Esophagus muscularis mucosa (tissue), 4 donors: ENCODE measurements at regions not wholly inside any gene's neighbourhood (a gene's known extent, or its start where the extent isn't known, plus 50 kb on each side); places are given as distances from the start of the nearest gene placed in this dataset.

Source experiments
- DNase-seq: peaks from one replicate; pipeline ENCODE4 v3.0.0-alpha.2; 2017; ENCODE audit errors: extremely low spot score
- H3K27ac ChIP-seq, 4 donors: fragments of 200-600 bp; sonication (generic); replicated peaks in 1 of 4; 1 replicate in 3 of 4; 2 replicates in 1 of 4; pipeline ENCODE4 v1.5.1; 2016 to 2019; ENCODE audit warnings: mild to moderate bottlenecking in 1 of 4
- H3K27me3 ChIP-seq, 4 donors: fragments of 200-600 bp; sonication (generic); one replicate each; pipeline versions ENCODE4 v1.5.1 to v1.6.0; 2016 to 2019
- H3K36me3 ChIP-seq, 4 donors: fragments of 200-600 bp; sonication (generic); one replicate each; pipeline ENCODE4 v1.5.1; 2016 to 2019
- H3K4me1 ChIP-seq, 4 donors: fragments of 200-600 bp; sonication (generic); one replicate each; pipeline ENCODE4 v1.5.1; 2016 to 2019
- H3K4me3 ChIP-seq, 4 donors: fragments of 200-600 bp; sonication (generic); 1 replicate in 2 of 4; 2 replicates in 2 of 4; pipeline ENCODE4 v1.5.1; 2016 to 2019; ENCODE audit warnings: mild to moderate bottlenecking in 4 of 4, moderate library complexity in 1 of 4
- H3K9me3 ChIP-seq, 4 donors: fragments of 200-600 bp; sonication (generic); 1 replicate in 3 of 4; 2 replicates in 1 of 4; pipeline ENCODE4 v1.5.1; 2016 to 2019
- EP300 ChIP-seq: sonication (generic); formaldehyde crosslinking; IDR thresholded peaks from one replicate; pipeline ENCODE4 v1.6.1; 2017; ENCODE audit warnings: antibody characterized with exemption
- POLR2A ChIP-seq: fragments of 450-650 bp; IDR thresholded peaks from one replicate; pipeline ENCODE4 v1.6.1; 2017; ENCODE audit warnings: antibody characterized with exemption, moderate library complexity, mild to moderate bottlenecking, low read depth
- POLR2AphosphoS5 ChIP-seq, 2 donors: sonication (generic); formaldehyde crosslinking; IDR thresholded peaks; one replicate each; pipeline ENCODE4 v1.6.1; 2017; ENCODE audit warnings: antibody characterized with exemption in 2 of 2
- WGBS: methylation state at CpG from one replicate; pipeline ENCODE4 v1.1.5; 2018; 5-methylcytosine and 5-hydroxymethylcytosine counted together
- intact Hi-C: fragments of 100-400 bp; cut with DNase I; formaldehyde crosslinking; loops from one replicate; pipeline ENCODE4 v1.15.1; 2023
- TF ChIP-seq, protein P1 (sequence below), 3 experiments: fragments of 200-600 bp in 2 of 3; fragments of 450-650 bp in 1 of 3; sonication (generic) in 2 of 3; IDR thresholded peaks; one replicate each; pipeline ENCODE4 v1.5.1; 2017 to 2019; ENCODE audit warnings: antibody characterized with exemption in 3 of 3, mild to moderate bottlenecking in 2 of 3, moderate library complexity in 1 of 3

GRCh38 chr10:9910446-9910845 lies 1107.2 kb upstream of the CELF2 start:
- H3K36me3 ChIP-seq = no peaks in the 10 kb centered on the region
- no peak for DNase-seq
- H3K9me3 ChIP-seq = peaks cover 0 to 9% (median 3%) of the 10 kb centered on the region in 4 donors
- no peak overlapping the region for H3K4me3 ChIP-seq
- WGBS = 43% methylated on average over 1 of the region's 1 CpG
- TF ChIP-seq, protein P1, sequence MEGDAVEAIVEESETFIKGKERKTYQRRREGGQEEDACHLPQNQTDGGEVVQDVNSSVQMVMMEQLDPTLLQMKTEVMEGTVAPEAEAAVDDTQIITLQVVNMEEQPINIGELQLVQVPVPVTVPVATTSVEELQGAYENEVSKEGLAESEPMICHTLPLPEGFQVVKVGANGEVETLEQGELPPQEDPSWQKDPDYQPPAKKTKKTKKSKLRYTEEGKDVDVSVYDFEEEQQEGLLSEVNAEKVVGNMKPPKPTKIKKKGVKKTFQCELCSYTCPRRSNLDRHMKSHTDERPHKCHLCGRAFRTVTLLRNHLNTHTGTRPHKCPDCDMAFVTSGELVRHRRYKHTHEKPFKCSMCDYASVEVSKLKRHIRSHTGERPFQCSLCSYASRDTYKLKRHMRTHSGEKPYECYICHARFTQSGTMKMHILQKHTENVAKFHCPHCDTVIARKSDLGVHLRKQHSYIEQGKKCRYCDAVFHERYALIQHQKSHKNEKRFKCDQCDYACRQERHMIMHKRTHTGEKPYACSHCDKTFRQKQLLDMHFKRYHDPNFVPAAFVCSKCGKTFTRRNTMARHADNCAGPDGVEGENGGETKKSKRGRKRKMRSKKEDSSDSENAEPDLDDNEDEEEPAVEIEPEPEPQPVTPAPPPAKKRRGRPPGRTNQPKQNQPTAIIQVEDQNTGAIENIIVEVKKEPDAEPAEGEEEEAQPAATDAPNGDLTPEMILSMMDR (IDR thresholded peaks at IDR 0.05) = no peak
- TF ChIP-seq POLR2AphosphoS5 (IDR thresholded peaks at IDR 0.05) (no peak), EP300 (no peak), POLR2A (no peak)
- intact Hi-C loops = no loop called here
- H3K27ac ChIP-seq = no peak overlapping the region
- H3K4me1 ChIP-seq = no peaks in the 10 kb centered on the region
- H3K27me3 ChIP-seq = no peaks in the 10 kb centered on the region

- intact Hi-C loops = no loop called here
- no peak overlapping the region for H3K4me3 ChIP-seq
- no peak for DNase-seq
- no peaks in the 10 kb centered on the region for H3K4me1 ChIP-seq
- H3K27ac ChIP-seq = no peak overlapping the region
- H3K27me3 ChIP-seq = no peaks in the 10 kb centered on the region
- H3K9me3 ChIP-seq = no peaks in the 10 kb centered on the region
- 89% methylated on average over 7 of the region's 7 CpGs for WGBS
- TF ChIP-seq, protein P1 (IDR thresholded peaks at IDR 0.05) = no peak
- H3K36me3 ChIP-seq = no peaks in the 10 kb centered on the region
These were observed 1106.2 kb upstream of the CELF2 start for GRCh38 chr10:9911488-9911887.

DNA sequence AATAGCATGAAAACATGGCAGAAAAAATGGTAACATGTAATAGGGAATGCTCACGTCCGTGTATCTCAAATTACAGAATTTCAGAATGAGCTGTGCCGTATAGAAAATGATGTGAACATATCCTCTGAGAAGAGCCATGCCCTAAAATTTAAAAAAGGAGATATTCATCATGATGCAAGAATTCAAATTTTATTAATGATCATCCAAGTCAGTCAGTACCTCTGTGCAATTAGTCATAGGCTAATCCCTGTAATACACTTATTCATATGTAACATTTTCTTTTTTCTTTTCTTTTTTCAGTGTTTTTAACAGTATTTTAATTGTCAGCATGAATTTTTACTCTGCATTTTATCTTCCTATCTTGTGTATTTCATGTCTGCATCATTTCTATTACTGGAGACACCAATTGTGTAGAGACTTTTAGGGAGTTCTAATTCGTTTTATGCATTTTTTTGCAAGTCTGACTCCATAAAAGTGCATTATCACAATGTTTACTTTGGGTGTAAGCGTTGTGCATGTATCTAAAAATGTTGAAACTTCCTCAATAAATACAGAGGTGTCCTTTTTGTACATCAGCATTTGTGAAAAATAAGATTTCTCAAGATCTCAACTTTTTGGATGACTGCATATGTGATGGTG lies 1103.7 kb upstream of the CELF2 start:
- Histone ChIP-seq H3K27ac (no peak overlapping the region), H3K36me3 (no peaks in the 10 kb centered on the region), H3K4me1 (no peaks in the 10 kb centered on the region), H3K4me3 (no peak overlapping the region), H3K9me3 (no peaks in the 10 kb centered on the region), H3K27me3 (no peaks in the 10 kb centered on the region)
- 71% methylated on average over 5 of the region's 5 CpGs for WGBS
- DNase-seq = no peak
- no peak for TF ChIP-seq POLR2AphosphoS5 (IDR thresholded peaks at IDR 0.05)
- TF ChIP-seq POLR2A = no peak
- TF ChIP-seq EP300 = no peak
- TF ChIP-seq, protein P1 (IDR thresholded peaks at IDR 0.05) = no peak
- intact Hi-C loops = no loop called here

- H3K4me1 ChIP-seq = peaks cover 0 to under 1% (median 0%) of the 10 kb centered on the region in 4 donors
- WGBS = 63% methylated on average over 4 of the region's 4 CpGs
- DNase-seq = no peak
- no peak for TF ChIP-seq POLR2AphosphoS5 (IDR thresholded peaks at IDR 0.05)
- TF ChIP-seq EP300 = no peak
- TF ChIP-seq, protein P1 (IDR thresholded peaks at IDR 0.05) = no peak
- no peak for TF ChIP-seq POLR2A
- no peaks in the 10 kb centered on the region for H3K36me3 ChIP-seq
- no peaks in the 10 kb centered on the region for H3K9me3 ChIP-seq
- no peaks in the 10 kb centered on the region for H3K27me3 ChIP-seq
- intact Hi-C loops = no loop called here
- H3K4me3 ChIP-seq = no peak overlapping the region
- H3K27ac ChIP-seq = no peak overlapping the region
These were observed 1096.1 kb upstream of the CELF2 start for GRCh38 chr10:9921544-9921943.
